KMS-11 (cell line): ENCODE measurements at regions not wholly inside any gene's neighbourhood (a gene's known extent, or its start where the extent isn't known, plus 50 kb on each side); places are given as distances from the start of the nearest gene placed in this dataset.

Experiments
- H2AFZ ChIP-seq: fragments of 200-600 bp; sonication (generic); 2 replicates; pipeline ENCODE4 v1.6.1; 2016; ENCODE audit warnings: antibody characterized with exemption, mixed run types, low read depth
- H3K27ac ChIP-seq: fragments of 200-600 bp; sonication (generic); 2 replicates; pipeline ENCODE4 v1.6.1; 2016; ENCODE audit warnings: mild to moderate bottlenecking, mixed run types
- H3K27me3 ChIP-seq: fragments of 200-600 bp; sonication (generic); 2 replicates; pipeline ENCODE4 v1.6.1; 2017; ENCODE audit warnings: mild to moderate bottlenecking, low read depth, mixed run types, moderate library complexity; ENCODE audit not compliant: insufficient read depth
- H3K36me3 ChIP-seq: fragments of 200-600 bp; sonication (generic); 2 replicates; pipeline ENCODE4 v1.6.1; 2017; ENCODE audit warnings: mild to moderate bottlenecking, mixed run types; ENCODE audit not compliant: insufficient read depth
- H3K4me1 ChIP-seq: fragments of 200-600 bp; sonication (generic); 2 replicates; pipeline ENCODE4 v1.6.1; 2016; ENCODE audit warnings: mild to moderate bottlenecking, low read depth, mixed run types; ENCODE audit not compliant: poor library complexity, severe bottlenecking
- H3K4me2 ChIP-seq: fragments of 200-600 bp; sonication (generic); 2 replicates; pipeline ENCODE4 v1.7.0; 2016; ENCODE audit warnings: mild to moderate bottlenecking, mixed run types
- H3K4me3 ChIP-seq: fragments of 200-600 bp; sonication (generic); IDR thresholded peaks from 2 replicates; pipeline ENCODE4 v1.6.1; 2017; ENCODE audit warnings: low read depth, low read length, mixed read lengths; ENCODE audit not compliant: insufficient read depth
- H3K79me2 ChIP-seq: fragments of 200-600 bp; sonication (generic); 2 replicates; pipeline ENCODE4 v1.6.1; 2016; ENCODE audit warnings: low read depth, mixed run types; ENCODE audit not compliant: insufficient read depth
- H3K9ac ChIP-seq: fragments of 200-600 bp; sonication (generic); 2 replicates; pipeline ENCODE4 v1.6.1; 2016; ENCODE audit warnings: mild to moderate bottlenecking, mixed run types
- H4K20me1 ChIP-seq: fragments of 200-600 bp; sonication (generic); 2 replicates; pipeline ENCODE4 v1.6.1; 2016; ENCODE audit warnings: mild to moderate bottlenecking, mixed run types; ENCODE audit not compliant: insufficient read depth
- TF ChIP-seq, protein P1 (sequence below): fragments of 200-600 bp; sonication (generic); conservative IDR thresholded peaks from 2 replicates; pipeline ENCODE4 v1.6.1; 2017; ENCODE audit warnings: low read depth, mild to moderate bottlenecking, antibody characterized with exemption, low read length, moderate library complexity, mixed read lengths

DNA sequence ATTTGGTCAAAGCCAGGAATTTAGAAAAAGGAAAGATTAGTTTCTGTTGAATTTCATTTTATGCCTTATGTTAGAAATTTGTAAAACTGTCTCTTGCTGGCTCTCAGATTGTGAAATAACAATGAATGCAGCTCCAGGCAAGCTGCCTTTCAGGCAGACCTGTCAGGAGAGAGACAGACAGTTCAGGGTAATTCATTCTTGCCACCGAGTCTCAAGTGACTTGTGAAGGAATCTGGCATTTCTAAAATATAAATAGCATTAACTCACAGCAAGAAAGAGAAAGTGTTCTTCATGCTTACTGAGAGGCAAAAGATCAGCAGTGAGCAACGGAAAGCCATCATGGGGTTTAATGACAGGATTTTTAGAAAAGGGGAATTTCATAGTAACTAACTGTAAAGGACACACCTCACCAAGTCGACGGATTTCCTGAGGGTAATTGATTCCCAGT lies 442.3 kb upstream of the AKR1E2 start:
- no peak overlapping the region for H3K9ac ChIP-seq
- no peak overlapping the region for H2AFZ ChIP-seq
- H3K79me2 ChIP-seq: no peaks in the 10 kb centered on the region
- no peaks in the 10 kb centered on the region for H3K27me3 ChIP-seq
- H3K4me2 ChIP-seq: no peak overlapping the region
- H3K4me3 ChIP-seq: no peak overlapping the region
- no peaks in the 10 kb centered on the region for H3K4me1 ChIP-seq
- TF ChIP-seq, protein P1, sequence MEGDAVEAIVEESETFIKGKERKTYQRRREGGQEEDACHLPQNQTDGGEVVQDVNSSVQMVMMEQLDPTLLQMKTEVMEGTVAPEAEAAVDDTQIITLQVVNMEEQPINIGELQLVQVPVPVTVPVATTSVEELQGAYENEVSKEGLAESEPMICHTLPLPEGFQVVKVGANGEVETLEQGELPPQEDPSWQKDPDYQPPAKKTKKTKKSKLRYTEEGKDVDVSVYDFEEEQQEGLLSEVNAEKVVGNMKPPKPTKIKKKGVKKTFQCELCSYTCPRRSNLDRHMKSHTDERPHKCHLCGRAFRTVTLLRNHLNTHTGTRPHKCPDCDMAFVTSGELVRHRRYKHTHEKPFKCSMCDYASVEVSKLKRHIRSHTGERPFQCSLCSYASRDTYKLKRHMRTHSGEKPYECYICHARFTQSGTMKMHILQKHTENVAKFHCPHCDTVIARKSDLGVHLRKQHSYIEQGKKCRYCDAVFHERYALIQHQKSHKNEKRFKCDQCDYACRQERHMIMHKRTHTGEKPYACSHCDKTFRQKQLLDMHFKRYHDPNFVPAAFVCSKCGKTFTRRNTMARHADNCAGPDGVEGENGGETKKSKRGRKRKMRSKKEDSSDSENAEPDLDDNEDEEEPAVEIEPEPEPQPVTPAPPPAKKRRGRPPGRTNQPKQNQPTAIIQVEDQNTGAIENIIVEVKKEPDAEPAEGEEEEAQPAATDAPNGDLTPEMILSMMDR: no peak
- H3K36me3 ChIP-seq: no peaks in the 10 kb centered on the region
- H3K27ac ChIP-seq: no peak overlapping the region
- no peaks in the 10 kb centered on the region for H4K20me1 ChIP-seq

DNA sequence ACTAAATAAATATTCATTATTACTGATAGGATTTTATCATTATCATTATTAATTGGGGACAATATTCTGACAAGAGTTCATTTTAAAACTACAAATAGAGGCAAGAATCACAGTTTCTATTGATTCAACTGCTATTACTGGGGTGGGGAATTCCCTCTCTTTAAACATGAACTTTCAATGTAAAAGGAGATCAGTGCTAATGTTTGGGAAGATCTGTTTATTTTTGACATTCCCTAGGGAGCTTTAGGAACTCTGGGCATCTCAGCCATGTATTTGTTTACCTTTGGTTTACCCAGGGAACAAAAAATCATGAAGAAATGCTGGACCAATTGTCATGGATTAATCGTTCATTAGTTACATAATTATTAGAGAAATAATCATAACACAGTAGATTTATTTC lies 443.2 kb upstream of the AKR1E2 start:
- TF ChIP-seq, protein P1: no peak

DNA sequence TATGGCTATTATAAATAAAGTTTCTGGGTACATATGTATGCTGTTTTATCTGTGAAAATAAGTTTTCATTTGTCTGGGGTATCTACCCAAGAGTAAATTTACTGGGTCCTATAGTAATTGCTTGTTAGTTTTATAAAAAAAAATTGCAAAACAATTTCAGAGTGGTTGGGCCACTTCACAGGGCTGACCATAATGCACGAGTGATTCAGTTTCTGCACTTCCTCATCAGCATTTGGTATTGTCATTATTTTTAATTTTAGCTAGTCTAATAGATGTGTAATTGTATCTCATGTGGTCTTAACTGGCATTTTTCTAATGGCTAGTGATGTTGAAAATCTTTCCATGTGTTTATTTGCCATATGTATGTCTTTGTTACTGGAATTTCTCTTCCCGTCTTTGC lies 452.4 kb upstream of the AKR1E2 start:
- Histone ChIP-seq H4K20me1 (no peaks in the 10 kb centered on the region), H3K4me1 (no peaks in the 10 kb centered on the region), H3K27me3 (no peaks in the 10 kb centered on the region), H3K79me2 (no peaks in the 10 kb centered on the region), H3K4me3 (no peak overlapping the region), H3K27ac (no peak overlapping the region), H3K9ac (no peak overlapping the region), H3K4me2 (no peak overlapping the region), H2AFZ (no peak overlapping the region), H3K36me3 (no peaks in the 10 kb centered on the region)
- TF ChIP-seq, protein P1: no peak

More for the DNA sequence above, 443.2 kb upstream of the AKR1E2 start:
- Histone ChIP-seq H4K20me1 (no peaks in the 10 kb centered on the region), H3K9ac (no peak overlapping the region), H3K27me3 (no peaks in the 10 kb centered on the region), H3K79me2 (no peaks in the 10 kb centered on the region), H3K4me2 (no peak overlapping the region), H3K27ac (no peak overlapping the region), H3K36me3 (no peaks in the 10 kb centered on the region), H3K4me3 (no peak overlapping the region), H3K4me1 (no peaks in the 10 kb centered on the region), H2AFZ (no peak overlapping the region)

DNA sequence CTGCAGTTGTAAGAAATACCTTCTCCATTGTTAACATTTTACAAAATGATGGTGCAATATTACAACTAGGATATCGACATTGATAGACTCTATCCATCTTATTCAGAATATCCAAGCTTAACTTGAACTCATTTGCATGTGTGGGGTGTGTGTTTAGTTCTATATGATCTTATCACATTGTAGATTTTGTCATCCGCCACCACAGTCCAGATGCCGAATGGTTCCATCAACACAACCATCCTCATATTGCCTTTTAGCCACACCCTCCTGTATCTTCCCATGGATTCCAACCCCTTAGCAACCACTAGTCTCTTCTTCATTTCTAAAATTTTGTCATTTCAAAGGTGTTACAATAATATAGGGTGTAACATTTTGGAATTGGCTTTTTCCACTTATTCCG lies 452.9 kb upstream of the AKR1E2 start:
- H3K4me3 ChIP-seq: no peak overlapping the region
- H3K4me2 ChIP-seq: no peak overlapping the region
- H3K79me2 ChIP-seq: no peaks in the 10 kb centered on the region
- no peaks in the 10 kb centered on the region for H3K36me3 ChIP-seq
- no peaks in the 10 kb centered on the region for H3K4me1 ChIP-seq
- no peak overlapping the region for H2AFZ ChIP-seq
- H3K9ac ChIP-seq: no peak overlapping the region
- TF ChIP-seq, protein P1: no peak
- no peaks in the 10 kb centered on the region for H4K20me1 ChIP-seq
- H3K27ac ChIP-seq: no peak overlapping the region
- no peaks in the 10 kb centered on the region for H3K27me3 ChIP-seq

DNA sequence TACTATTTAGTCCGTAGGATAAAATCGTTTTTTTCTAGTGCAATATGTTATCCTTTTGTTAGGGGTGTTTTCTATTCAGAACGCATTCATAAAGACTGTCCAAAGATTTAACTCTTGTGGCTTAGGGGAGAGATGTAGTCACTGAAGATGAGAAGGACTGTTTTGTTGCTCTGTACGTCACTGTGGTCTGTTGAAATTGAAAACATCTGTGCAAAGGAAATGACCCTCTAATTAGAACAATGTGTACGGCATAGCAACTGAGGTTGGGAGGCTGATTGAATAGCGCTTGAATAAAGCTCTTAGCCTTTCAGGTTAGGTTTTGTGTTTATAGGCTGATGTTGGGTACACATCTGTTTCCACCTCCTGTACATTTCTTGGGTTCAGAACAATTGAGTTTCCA lies 453.4 kb upstream of the AKR1E2 start:
- no peaks in the 10 kb centered on the region for H3K27me3 ChIP-seq
- H3K79me2 ChIP-seq: no peaks in the 10 kb centered on the region
- no peaks in the 10 kb centered on the region for H3K36me3 ChIP-seq
- H3K4me1 ChIP-seq: no peaks in the 10 kb centered on the region
- H3K4me2 ChIP-seq: no peak overlapping the region
- H4K20me1 ChIP-seq: no peaks in the 10 kb centered on the region
- no peak overlapping the region for H3K9ac ChIP-seq
- no peak overlapping the region for H3K27ac ChIP-seq
- TF ChIP-seq, protein P1: no peak
- H3K4me3 ChIP-seq: no peak overlapping the region
- H2AFZ ChIP-seq: no peak overlapping the region
